Hepatocyte (in vitro differentiated cells): ENCODE measurements at regions not wholly inside any gene's neighbourhood (a gene's known extent, or its start where the extent isn't known, plus 50 kb on each side); places are given as distances from the start of the nearest gene placed in this dataset.
"Not testable (repeated sequence)": the region's sequence is repeated elsewhere in the genome, so short reads cannot be mapped to it uniquely, and the experiment has no call there.

Experiments
- CTCF ChIP-seq: fragments of 200-600 bp; sonication (generic); IDR thresholded peaks from 2 replicates; pipeline ENCODE4 v1.5.1; 2016; ENCODE audit warnings: antibody characterized with exemption, mild to moderate bottlenecking; ENCODE audit not compliant: poor library complexity
- EZH2 ChIP-seq: fragments of 200-600 bp; sonication (generic); IDR thresholded peaks from 2 replicates; pipeline ENCODE4 v1.6.1; 2016; ENCODE audit warnings: antibody characterized with exemption, mild to moderate bottlenecking, borderline replicate concordance

- not testable (repeated sequence) for TF ChIP-seq CTCF, EZH2
Measured at GRCh38 chr4:18090447-18090846, 68.9 kb upstream of the LCORL start.
